Iris pigment epithelial cell (primary cell): ENCODE measurements at regions not wholly inside any gene's neighbourhood (a gene's known extent, or its start where the extent isn't known, plus 50 kb on each side); places are given as distances from the start of the nearest gene placed in this dataset.

Source experiments
- DNase-seq: peaks from one replicate; pipeline ENCODE4 v3.0.0-alpha.2; 2011; ENCODE audit warnings: low read depth

GRCh38 chr6:92050216-92050615, 1369.1 kb downstream of the EPHA7 start:
- peak; percentile 5 for DNase-seq

- DNase-seq, result no peak
Measured at GRCh38 chr6:92047860-92048259, 1371.5 kb downstream of the EPHA7 start.

- no peak for DNase-seq
Measured at GRCh38 chr6:92047152-92047850, 1372.1 kb downstream of the EPHA7 start.

- no peak for DNase-seq
Measured at GRCh38 chr6:92044312-92044711, 1375.0 kb downstream of the EPHA7 start.

GRCh38 chr6:92043777-92044176, 1375.6 kb downstream of the EPHA7 start:
- no peak for DNase-seq

GRCh38 chr6:92026878-92027277, 1392.5 kb downstream of the EPHA7 start:
- no peak for DNase-seq

- no peak for DNase-seq
Measured at GRCh38 chr6:92024881-92025280, 1394.5 kb downstream of the EPHA7 start.

- no peak for DNase-seq
Measured at GRCh38 chr6:92024110-92024509, 1395.2 kb downstream of the EPHA7 start.

- no peak for DNase-seq
Measured at GRCh38 chr6:92023410-92023966, 1395.9 kb downstream of the EPHA7 start.

- no peak for DNase-seq
Measured at GRCh38 chr6:92011681-92012245, 1407.6 kb downstream of the EPHA7 start.

- DNase-seq, result no peak
Measured at GRCh38 chr6:92008757-92009502, 1410.4 kb downstream of the EPHA7 start.

GRCh38 chr6:92000112-92000511, 1413.2 kb upstream of the MAP3K7 start:
- no peak for DNase-seq

- no peak for DNase-seq
Measured at GRCh38 chr6:91994787-91995186, 1407.9 kb upstream of the MAP3K7 start.

- no peak for DNase-seq
Measured at GRCh38 chr6:91982559-91982958, 1395.7 kb upstream of the MAP3K7 start.

- no peak for DNase-seq
Measured at GRCh38 chr6:91976797-91977196, 1389.9 kb upstream of the MAP3K7 start.

- no peak for DNase-seq
Measured at GRCh38 chr6:91970700-91971099, 1383.8 kb upstream of the MAP3K7 start.

- DNase-seq, result no peak
Measured at GRCh38 chr6:91965872-91966271, 1379.0 kb upstream of the MAP3K7 start.

- no peak for DNase-seq
Measured at GRCh38 chr6:91961671-91962070, 1374.8 kb upstream of the MAP3K7 start.

GRCh38 chr6:91961236-91961635, 1374.4 kb upstream of the MAP3K7 start:
- no peak for DNase-seq

- DNase-seq, result no peak
Measured at GRCh38 chr6:91941838-91942237, 1355.0 kb upstream of the MAP3K7 start.

- no peak for DNase-seq
Measured at GRCh38 chr6:91940801-91941200, 1353.9 kb upstream of the MAP3K7 start.

- no peak for DNase-seq
Measured at GRCh38 chr6:91926827-91927226, 1340.0 kb upstream of the MAP3K7 start.

GRCh38 chr6:91926361-91926760, 1339.5 kb upstream of the MAP3K7 start:
- no peak for DNase-seq
